Ovary (tissue), 7 donors: ENCODE measurements at regions not wholly inside any gene's neighbourhood (a gene's known extent, or its start where the extent isn't known, plus 50 kb on each side); places are given as distances from the start of the nearest gene placed in this dataset.

Source experiments
- DNase-seq, 5 donors: peaks; one replicate each; pipeline ENCODE4 v3.0.0-alpha.2; 2019 to 2020
- H3K27ac ChIP-seq, 2 donors: fragments of 200-600 bp; one replicate each; pipeline versions ENCODE4 v1.5.1 to v1.8.0; 2019 to 2022
- H3K27me3 ChIP-seq: fragments of 200-600 bp; one replicate; pipeline ENCODE4 v1.8.0; 2022
- H3K36me3 ChIP-seq: fragments of 200-600 bp; sonication (generic); one replicate; pipeline ENCODE4 v1.5.1; 2019
- H3K4me1 ChIP-seq: one replicate; pipeline ENCODE4 v1.8.1; 2013; ENCODE audit warnings: mild to moderate bottlenecking, moderate library complexity; ENCODE audit not compliant: insufficient read depth
- H3K4me3 ChIP-seq: fragments of 200-600 bp; sonication (generic); one replicate; pipeline ENCODE4 v1.5.1; 2017
- H3K9me3 ChIP-seq, 2 donors: fragments of 200-600 bp in 1 of 2; sonication (generic) in 1 of 2; one replicate each; pipeline versions ENCODE4 v1.5.1 to v1.8.1; 2013 to 2019; ENCODE audit warnings: mild to moderate bottlenecking in 1 of 2, moderate library complexity in 1 of 2
- CTCF ChIP-seq, 3 donors: fragments of 450-650 bp in 2 of 3; fragments of 200-600 bp in 1 of 3; IDR thresholded peaks; one replicate each; pipeline versions ENCODE4 v1.5.1 to v1.8.0; 2016 to 2022; ENCODE audit warnings: antibody characterized with exemption in 3 of 3, mild to moderate bottlenecking in 1 of 3
- EP300 ChIP-seq: sonication (generic); formaldehyde crosslinking; IDR thresholded peaks from one replicate; pipeline ENCODE4 v1.6.1; 2017; ENCODE audit warnings: antibody characterized with exemption
- POLR2A ChIP-seq: fragments of 450-650 bp; IDR thresholded peaks from one replicate; pipeline ENCODE4 v1.6.1; 2017; ENCODE audit warnings: antibody characterized with exemption, mild to moderate bottlenecking, moderate library complexity
- WGBS, 3 donors: extraction: QIAGEN DNeasy Blood & Tissue Kit in 1 of 3; methylation state at CpG; one replicate each; pipeline versions ENCODE4 v1.1.5 to v1.1.7; 2013 to 2017; 5-methylcytosine and 5-hydroxymethylcytosine counted together
- intact Hi-C, 4 donors: fragments of 100-400 bp; cut with DNase I; formaldehyde crosslinking; loops; one replicate each; pipeline versions ENCODE4 v1.11.0 to v1.15.1; 2022 to 2023
- donor health status: DM: no; HTN: no; CAD: no; lungs with moderate emphysema.
- donor health status: DM: no; HTN: no; CAD: no.
- donor health status: Bipolar disorder and iron deficiency.
- donor health status: DM: no; HTN: no; CAD: no.
- donor health status: DM: yes; HTN: yes; CAD: no.

GRCh38 chr1:79791488-79792218, 785.1 kb upstream of the ADGRL4 start:
- H3K36me3 ChIP-seq = no peaks in the 10 kb centered on the region
- no peaks in the 10 kb centered on the region for H3K9me3 ChIP-seq
- H3K4me3 ChIP-seq = no peak overlapping the region
- H3K27me3 ChIP-seq = no peaks in the 10 kb centered on the region
- 37 to 55% (median 49%) methylated on average over 5 of the region's 5 CpGs for WGBS, 3 donors
- no peak for DNase-seq
- H3K27ac ChIP-seq = no peak overlapping the region
- peaks cover 2% of the 10 kb centered on the region for H3K4me1 ChIP-seq
- TF ChIP-seq POLR2A = no peak
- no peak for TF ChIP-seq EP300
- no peak for TF ChIP-seq CTCF (IDR thresholded peaks at IDR 0.05)
- intact Hi-C loops = no loop called here

DNA sequence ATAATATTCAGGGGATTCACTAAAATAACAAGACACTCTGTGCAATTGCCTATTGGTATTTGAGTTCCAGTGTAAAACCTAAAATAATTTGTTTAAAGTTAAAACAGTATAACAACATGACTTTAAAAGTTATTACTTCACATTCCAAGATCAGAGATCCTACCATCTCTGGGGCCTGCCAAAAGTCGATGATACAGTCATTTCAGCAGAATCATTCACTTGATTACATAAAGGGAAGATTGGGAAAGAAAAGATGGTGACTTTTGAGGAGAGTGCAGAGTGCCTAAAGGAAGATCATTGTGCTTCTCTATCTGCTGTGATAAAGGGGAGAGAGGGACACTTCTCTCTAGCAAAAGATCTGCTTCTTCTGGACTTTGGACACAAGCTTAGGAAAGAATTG, 784.4 kb upstream of the ADGRL4 start:
- WGBS, 3 donors = 16 to 50% (median 26%) methylated on average over 1 of the region's 1 CpG
- H3K9me3 ChIP-seq = no peaks in the 10 kb centered on the region
- no peak overlapping the region for H3K4me3 ChIP-seq
- peaks cover 2% of the 10 kb centered on the region for H3K4me1 ChIP-seq
- no peak overlapping the region for H3K27ac ChIP-seq
- no peaks in the 10 kb centered on the region for H3K27me3 ChIP-seq
- intact Hi-C loops = no loop called here
- no peaks in the 10 kb centered on the region for H3K36me3 ChIP-seq
- TF ChIP-seq POLR2A = no peak
- TF ChIP-seq EP300 = no peak
- no peak for TF ChIP-seq CTCF (IDR thresholded peaks at IDR 0.05)
- no peak for DNase-seq

DNA sequence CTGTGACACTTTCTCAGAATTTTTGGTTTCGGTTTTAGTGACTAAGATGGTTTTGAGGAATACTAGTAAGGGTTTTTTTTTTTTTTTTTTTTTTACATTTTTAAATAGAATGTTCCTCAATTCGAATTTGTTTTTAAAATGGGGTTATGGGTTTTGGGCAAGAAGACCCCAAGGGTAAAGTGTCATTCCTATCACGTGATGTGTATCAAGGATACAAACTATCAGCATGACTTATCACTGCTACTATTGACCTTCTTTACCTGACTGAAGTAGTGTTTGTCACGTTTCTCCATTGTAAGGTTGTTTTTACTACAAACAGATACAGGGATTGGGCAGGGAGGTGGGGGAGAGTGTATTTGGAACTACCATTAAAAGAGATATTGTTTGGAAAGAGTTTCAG, 781.1 kb upstream of the ADGRL4 start:
- Histone ChIP-seq H3K9me3 (no peaks in the 10 kb centered on the region), H3K36me3 (no peaks in the 10 kb centered on the region), H3K4me3 (no peak overlapping the region), H3K27me3 (no peaks in the 10 kb centered on the region), H3K27ac (no peak overlapping the region), H3K4me1 (peaks cover 2% of the 10 kb centered on the region)
- 82 to 87% (median 86%) methylated on average over 4 of the region's 4 CpGs for WGBS, 3 donors
- TF ChIP-seq EP300 = no peak
- TF ChIP-seq CTCF (IDR thresholded peaks at IDR 0.05) = no peak
- no peak for TF ChIP-seq POLR2A
- no peak for DNase-seq
- intact Hi-C loops = no loop called here

DNA sequence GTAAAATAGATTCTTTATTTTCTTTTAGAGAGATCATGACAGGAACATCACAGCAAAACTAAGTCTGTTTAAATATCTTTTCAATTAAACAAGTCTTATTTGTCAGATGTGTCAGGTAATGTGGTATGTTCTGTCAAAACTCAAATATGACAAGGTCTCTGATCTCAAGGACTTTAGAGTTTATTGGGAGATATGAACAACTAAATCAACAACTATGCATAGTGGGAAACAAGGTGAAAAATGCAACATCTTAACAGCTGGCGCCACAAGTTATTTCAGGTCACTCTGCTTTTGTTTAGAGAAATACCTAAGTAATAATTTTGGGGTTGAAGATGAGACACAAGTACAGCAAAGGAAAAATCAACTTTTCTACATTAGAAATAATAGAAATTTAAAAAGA, 779.4 kb upstream of the ADGRL4 start:
- 84 to 97% (median 95%) methylated on average over 1 of the region's 1 CpG for WGBS, 3 donors
- Histone ChIP-seq H3K9me3 (no peaks in the 10 kb centered on the region), H3K27me3 (no peaks in the 10 kb centered on the region), H3K36me3 (no peaks in the 10 kb centered on the region), H3K4me1 (no peaks in the 10 kb centered on the region), H3K27ac (no peak overlapping the region), H3K4me3 (no peak overlapping the region)
- no peak for TF ChIP-seq EP300
- no peak for TF ChIP-seq POLR2A
- no peak for TF ChIP-seq CTCF (IDR thresholded peaks at IDR 0.05)
- intact Hi-C loops = no loop called here
- no peak for DNase-seq
